Fibroblast of the aortic adventitia (primary cell): ENCODE measurements at regions not wholly inside any gene's neighbourhood (a gene's known extent, or its start where the extent isn't known, plus 50 kb on each side); places are given as distances from the start of the nearest gene placed in this dataset.

Experiments
- DNase-seq: peaks from one replicate; pipeline ENCODE4 v3.0.0-alpha.2; 2010; ENCODE audit warnings: low read depth
- H3K4me3 ChIP-seq: 2 replicates; pipeline ENCODE4 v1.5.1; 2011; ENCODE audit warnings: low read depth, mild to moderate bottlenecking, control low read depth, low read length, moderate library complexity
- TF ChIP-seq, protein P1 (sequence below): IDR thresholded peaks from 2 replicates; pipeline ENCODE4 v1.5.1; 2011; ENCODE audit warnings: mild to moderate bottlenecking, low read length, control low read depth, inconsistent platforms; ENCODE audit not compliant: insufficient read depth

DNA sequence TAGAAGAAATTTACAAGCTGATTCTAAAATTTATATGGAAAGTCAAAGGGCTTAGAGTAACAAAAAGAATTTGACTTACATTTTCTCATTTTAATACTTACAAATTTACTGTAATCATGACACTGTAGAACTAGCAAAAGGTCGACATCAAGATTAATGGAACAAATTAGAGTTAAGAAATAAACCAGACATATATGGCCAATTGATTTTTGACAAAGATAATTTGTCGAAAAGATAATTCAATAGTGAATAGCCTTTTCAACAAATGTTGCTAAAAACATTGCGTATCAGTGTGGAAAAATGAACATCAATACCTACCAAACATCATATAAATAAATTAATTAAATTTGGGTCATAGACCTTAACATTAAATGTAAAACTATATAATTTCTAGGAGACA is 955.5 kb upstream of the AUTS2 start:
- H3K4me3 ChIP-seq, result no peak overlapping the region
- TF ChIP-seq, protein P1, sequence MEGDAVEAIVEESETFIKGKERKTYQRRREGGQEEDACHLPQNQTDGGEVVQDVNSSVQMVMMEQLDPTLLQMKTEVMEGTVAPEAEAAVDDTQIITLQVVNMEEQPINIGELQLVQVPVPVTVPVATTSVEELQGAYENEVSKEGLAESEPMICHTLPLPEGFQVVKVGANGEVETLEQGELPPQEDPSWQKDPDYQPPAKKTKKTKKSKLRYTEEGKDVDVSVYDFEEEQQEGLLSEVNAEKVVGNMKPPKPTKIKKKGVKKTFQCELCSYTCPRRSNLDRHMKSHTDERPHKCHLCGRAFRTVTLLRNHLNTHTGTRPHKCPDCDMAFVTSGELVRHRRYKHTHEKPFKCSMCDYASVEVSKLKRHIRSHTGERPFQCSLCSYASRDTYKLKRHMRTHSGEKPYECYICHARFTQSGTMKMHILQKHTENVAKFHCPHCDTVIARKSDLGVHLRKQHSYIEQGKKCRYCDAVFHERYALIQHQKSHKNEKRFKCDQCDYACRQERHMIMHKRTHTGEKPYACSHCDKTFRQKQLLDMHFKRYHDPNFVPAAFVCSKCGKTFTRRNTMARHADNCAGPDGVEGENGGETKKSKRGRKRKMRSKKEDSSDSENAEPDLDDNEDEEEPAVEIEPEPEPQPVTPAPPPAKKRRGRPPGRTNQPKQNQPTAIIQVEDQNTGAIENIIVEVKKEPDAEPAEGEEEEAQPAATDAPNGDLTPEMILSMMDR, result no peak
- DNase-seq, result no peak

DNA sequence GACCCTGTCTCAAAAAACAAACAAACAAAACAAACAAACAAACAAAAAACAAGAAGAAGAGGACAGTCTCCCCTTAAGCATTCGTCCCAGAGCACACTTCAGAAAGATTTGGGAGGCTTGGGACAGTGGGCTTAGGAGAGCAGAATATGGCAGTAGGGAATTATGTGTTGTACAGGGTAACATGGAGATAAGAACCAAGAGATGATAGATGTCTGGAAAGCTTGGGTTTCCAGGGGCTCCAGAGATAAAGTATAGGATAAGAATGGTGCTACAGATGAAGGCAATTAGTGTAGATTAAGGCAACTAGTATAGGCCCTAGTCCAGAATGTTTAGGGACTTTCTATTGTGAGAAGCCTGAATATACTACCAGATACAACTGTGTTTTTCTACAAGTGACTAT is 934.9 kb upstream of the AUTS2 start:
- TF ChIP-seq, protein P1, result no peak

DNA sequence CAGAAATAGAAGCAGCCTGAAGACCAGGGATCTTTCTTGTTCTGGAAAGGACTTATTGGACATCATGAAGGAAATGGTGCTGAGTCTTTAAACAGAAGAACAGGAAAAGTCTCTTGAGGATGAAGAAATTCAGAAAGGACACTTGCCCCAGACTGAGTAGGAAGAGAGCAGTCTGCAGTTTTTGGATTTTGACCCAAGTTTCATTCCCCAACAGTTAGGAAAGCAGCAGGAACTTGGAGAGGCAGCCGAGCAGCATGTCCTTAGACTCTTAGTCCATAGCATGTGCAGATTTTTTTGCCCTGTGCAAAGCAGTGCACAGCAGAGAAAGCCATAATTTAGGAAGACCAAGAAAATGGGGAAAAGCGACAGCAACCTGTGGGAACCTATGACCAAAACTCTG is 927.2 kb upstream of the AUTS2 start:
- TF ChIP-seq, protein P1, result no peak
- no peak for DNase-seq
- H3K4me3 ChIP-seq, result no peak overlapping the region

More for the DNA sequence above, 934.9 kb upstream of the AUTS2 start:
- DNase-seq, result no peak
- H3K4me3 ChIP-seq, result no peak overlapping the region

DNA sequence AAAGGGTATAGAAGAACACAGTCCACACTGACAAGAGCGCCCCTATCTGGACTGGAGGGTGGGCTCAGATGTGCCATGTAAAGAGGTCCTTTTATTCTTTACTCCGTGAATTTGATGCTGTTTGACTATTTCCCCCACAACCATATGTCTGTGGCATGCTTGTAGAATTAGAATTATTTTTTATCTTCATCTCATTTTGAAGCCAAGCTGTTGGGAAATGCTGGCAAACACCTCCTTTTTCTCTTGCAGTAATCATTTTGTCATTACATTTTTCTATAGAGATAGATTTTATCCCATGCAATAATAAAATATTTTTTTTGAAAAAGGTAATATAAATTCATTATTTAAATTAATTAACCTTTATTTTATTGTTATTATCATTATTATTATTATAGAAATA is 926.6 kb upstream of the AUTS2 start:
- TF ChIP-seq, protein P1, result no peak
- no peak for DNase-seq
- H3K4me3 ChIP-seq, result no peak overlapping the region

DNA sequence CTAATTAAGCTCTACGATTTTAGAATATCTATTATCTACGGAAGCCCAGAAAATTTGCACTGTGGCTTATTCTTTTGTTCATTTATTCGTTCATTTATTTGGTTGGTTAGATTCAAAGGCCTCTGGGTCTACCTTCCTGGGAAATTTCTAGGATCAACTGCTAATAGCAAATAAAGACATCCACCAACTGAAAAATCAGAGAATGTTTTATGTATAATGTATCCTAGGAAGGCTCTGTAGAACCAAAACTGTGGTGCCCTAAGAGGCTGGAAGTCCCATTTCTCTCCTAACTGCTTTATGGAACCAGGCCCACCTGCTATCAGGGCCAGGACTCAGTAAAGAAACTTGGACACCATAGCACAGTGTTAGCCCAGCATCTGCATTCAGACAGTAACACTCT is 923.4 kb upstream of the AUTS2 start:
- no peak overlapping the region for H3K4me3 ChIP-seq
- no peak for DNase-seq
- TF ChIP-seq, protein P1, result no peak

DNA sequence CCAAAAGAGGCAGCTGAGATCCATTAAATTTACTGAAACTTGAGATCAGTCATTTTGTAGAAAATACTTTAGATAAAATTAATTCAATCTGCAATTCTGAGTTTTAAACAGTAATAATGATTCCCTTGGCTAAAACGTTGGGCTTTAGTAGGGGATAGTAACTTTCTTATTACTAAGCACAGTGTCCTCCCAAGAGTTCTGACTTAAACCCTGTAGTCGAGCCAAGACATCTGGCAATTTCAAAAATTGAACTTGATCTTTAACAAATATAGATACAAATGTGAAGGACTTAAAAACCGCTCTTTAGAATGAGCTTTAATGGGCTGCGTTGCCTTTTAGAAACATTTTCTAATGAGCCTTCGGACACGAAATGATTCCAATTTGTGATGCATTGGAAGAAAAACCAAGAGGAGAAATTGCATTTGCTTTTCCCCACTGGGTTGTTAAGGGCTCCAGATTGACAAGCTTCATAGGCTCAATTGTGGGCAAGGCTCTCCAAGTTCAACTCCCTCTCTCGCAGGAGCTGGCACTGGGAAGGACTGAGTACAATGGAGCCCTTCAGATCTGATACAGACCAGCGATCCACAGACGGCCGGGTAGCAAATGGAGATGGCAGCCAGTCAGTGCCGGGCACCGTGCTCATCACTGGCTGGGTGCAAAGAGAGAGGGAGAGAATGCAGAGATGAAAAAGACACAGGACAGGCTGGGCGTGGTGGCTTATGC is 921.3 kb upstream of the AUTS2 start:
- no peak for DNase-seq
- H3K4me3 ChIP-seq, result no peak overlapping the region
- TF ChIP-seq, protein P1, result no peak

DNA sequence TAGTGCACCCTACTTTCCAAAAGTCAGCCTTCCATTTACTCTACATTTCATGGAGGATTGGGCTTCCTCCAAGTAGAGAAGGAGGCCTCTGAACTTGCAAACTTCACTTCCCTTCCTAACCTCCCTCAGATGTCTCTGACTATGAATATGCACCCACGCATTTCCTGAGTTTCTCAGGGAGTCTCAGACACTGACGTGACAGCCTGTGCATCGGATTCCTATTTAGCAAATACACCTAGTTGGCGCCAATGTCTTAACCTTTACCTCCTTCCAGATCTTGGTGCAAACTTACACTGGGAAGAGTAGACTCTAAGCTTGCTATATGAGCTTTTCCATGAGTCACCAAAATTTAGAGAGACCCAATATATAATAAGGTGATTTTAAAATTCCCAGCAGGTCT is 920.1 kb upstream of the AUTS2 start:
- no peak for DNase-seq
- TF ChIP-seq, protein P1, result no peak
- H3K4me3 ChIP-seq, result no peak overlapping the region
